ENCODE measurements at regions not wholly inside any gene's neighbourhood (a gene's known extent, or its start where the extent isn't known, plus 50 kb on each side); places are given as distances from the start of the nearest gene placed in this dataset.

GRCh38 chr15:61524086-61524485 is 295.0 kb upstream of the RORA start:
- DNase-seq (ENCODE audit: extremely low read depth, low read depth): no peak
- H3K4me3 ChIP-seq (replicated peaks; ENCODE audit: low read depth, low read length): no peak overlapping the region
- TF ChIP-seq CTCF (IDR thresholded peaks at IDR 0.05; ENCODE audit: low read depth, low read length, missing control alignments): no peak

- no peak overlapping the region for H3K4me3 ChIP-seq (replicated peaks; ENCODE audit: low read depth, low read length)
- no peak for DNase-seq (ENCODE audit: extremely low read depth, low read depth)
- TF ChIP-seq CTCF (IDR thresholded peaks at IDR 0.05; ENCODE audit: low read depth, low read length, missing control alignments): no peak
Measured at GRCh38 chr15:61522411-61522810, 293.3 kb upstream of the RORA start.

- TF ChIP-seq CTCF (IDR thresholded peaks at IDR 0.05; ENCODE audit: low read depth, low read length, missing control alignments): no peak
- DNase-seq (ENCODE audit: extremely low read depth, low read depth): no peak
- no peak overlapping the region for H3K4me3 ChIP-seq (replicated peaks; ENCODE audit: low read depth, low read length)
Measured at GRCh38 chr15:61521953-61522352, 292.9 kb upstream of the RORA start.

- DNase-seq (ENCODE audit: extremely low read depth, low read depth): no peak
Measured at GRCh38 chr15:61519296-61519695, 290.2 kb upstream of the RORA start.

GRCh38 chr15:61518191-61518950 is 289.3 kb upstream of the RORA start:
- TF ChIP-seq CTCF (IDR thresholded peaks at IDR 0.05; ENCODE audit: low read depth, low read length, missing control alignments): no peak
- DNase-seq (ENCODE audit: extremely low read depth, low read depth): no peak

More at GRCh38 chr15:61519296-61519695, 290.2 kb upstream of the RORA start:
- H3K4me3 ChIP-seq (replicated peaks; ENCODE audit: low read depth, low read length): no peak overlapping the region
- no peak for TF ChIP-seq CTCF (IDR thresholded peaks at IDR 0.05; ENCODE audit: low read depth, low read length, missing control alignments)

GRCh38 chr15:61517776-61518175 is 288.7 kb upstream of the RORA start:
- TF ChIP-seq CTCF (IDR thresholded peaks at IDR 0.05; ENCODE audit: low read depth, low read length, missing control alignments): no peak
- H3K4me3 ChIP-seq (replicated peaks; ENCODE audit: low read depth, low read length): no peak overlapping the region
- DNase-seq (ENCODE audit: extremely low read depth, low read depth): no peak

More at GRCh38 chr15:61518191-61518950, 289.3 kb upstream of the RORA start:
- H3K4me3 ChIP-seq (replicated peaks; ENCODE audit: low read depth, low read length): no peak overlapping the region

- no peak for DNase-seq (ENCODE audit: extremely low read depth, low read depth)
- no peak for TF ChIP-seq CTCF (IDR thresholded peaks at IDR 0.05; ENCODE audit: low read depth, low read length, missing control alignments)
- no peak overlapping the region for H3K4me3 ChIP-seq (replicated peaks; ENCODE audit: low read depth, low read length)
Measured at GRCh38 chr15:61517335-61517734, 288.2 kb upstream of the RORA start.

All from HFF-Myc (cell line).